H9 (cell line): ENCODE measurements at regions not wholly inside any gene's neighbourhood (a gene's known extent, or its start where the extent isn't known, plus 50 kb on each side); places are given as distances from the start of the nearest gene placed in this dataset.

Source experiments
- DNase-seq: peaks from one replicate; pipeline ENCODE4 v3.0.0-alpha.2; 2017
- H2AFZ ChIP-seq: one replicate; pipeline ENCODE4 v1.6.1; 2013; ENCODE audit warnings: mild to moderate bottlenecking, low read length, control low read depth, moderate library complexity
- H2AK5ac ChIP-seq: 2 replicates; pipeline ENCODE4 v1.6.1; 2013; ENCODE audit warnings: low read length, control low read depth, mixed read lengths; ENCODE audit not compliant: insufficient read length
- H2BK120ac ChIP-seq: one replicate; pipeline ENCODE4 v1.6.1; 2013; ENCODE audit warnings: low read depth, mild to moderate bottlenecking, low read length, control low read depth, inconsistent platforms; ENCODE audit not compliant: poor library complexity, severe bottlenecking
- H2BK12ac ChIP-seq: 2 replicates; pipeline ENCODE4 v1.6.1; 2013; ENCODE audit warnings: low read length, control low read depth, mixed read lengths, low read depth; ENCODE audit not compliant: insufficient read length
- H2BK15ac ChIP-seq: 2 replicates; pipeline ENCODE4 v1.6.1; 2013; ENCODE audit warnings: low read depth, low read length, control low read depth
- H2BK20ac ChIP-seq: one replicate; pipeline ENCODE4 v1.6.1; 2013; ENCODE audit warnings: low read depth, mild to moderate bottlenecking, low read length, control low read depth, inconsistent platforms; ENCODE audit not compliant: poor library complexity, severe bottlenecking
- H2BK5ac ChIP-seq: 2 replicates; pipeline ENCODE4 v1.6.1; 2013; ENCODE audit warnings: low read length, control low read depth, mixed read lengths; ENCODE audit not compliant: insufficient read length
- H3K14ac ChIP-seq: 2 replicates; pipeline ENCODE4 v1.6.1; 2013; ENCODE audit warnings: low read length, control low read depth; ENCODE audit not compliant: insufficient read depth
- H3K18ac ChIP-seq: 2 replicates; pipeline ENCODE4 v1.6.1; 2013; ENCODE audit warnings: low read depth, mild to moderate bottlenecking, mixed read lengths, low read length, control low read depth; ENCODE audit not compliant: insufficient read length
- H3K23ac ChIP-seq: 2 replicates; pipeline ENCODE4 v1.6.1; 2013; ENCODE audit warnings: low read length, control low read depth, mixed read lengths, low read depth; ENCODE audit not compliant: insufficient read length
- H3K23me2 ChIP-seq: 2 replicates; pipeline ENCODE4 v1.6.1; 2013; ENCODE audit warnings: low read depth, mild to moderate bottlenecking, mixed read lengths, low read length, control low read depth; ENCODE audit not compliant: insufficient read length, poor library complexity, severe bottlenecking
- H3K27ac ChIP-seq: 2 replicates; pipeline ENCODE4 v1.5.1; 2013; ENCODE audit warnings: low read length, control low read depth, mixed read lengths, low read depth; ENCODE audit not compliant: insufficient read length
- H3K27me3 ChIP-seq: 2 replicates; pipeline ENCODE4 v1.6.1; 2013; ENCODE audit warnings: low read length, control low read depth, inconsistent platforms; ENCODE audit not compliant: insufficient read depth
- H3K4ac ChIP-seq: 2 replicates; pipeline ENCODE4 v1.6.1; 2013; ENCODE audit warnings: low read depth, mild to moderate bottlenecking, control low read depth, inconsistent platforms, low read length, moderate library complexity
- H3K4me1 ChIP-seq: 2 replicates; pipeline ENCODE4 v1.6.1; 2013; ENCODE audit warnings: low read length, control low read depth, inconsistent platforms; ENCODE audit not compliant: insufficient read depth
- H3K4me2 ChIP-seq: 2 replicates; pipeline ENCODE4 v1.6.1; 2013; ENCODE audit warnings: low read length, control low read depth, mixed read lengths; ENCODE audit not compliant: insufficient read length, insufficient read depth
- H3K56ac ChIP-seq: 2 replicates; pipeline ENCODE4 v1.6.1; 2013; ENCODE audit warnings: low read depth, mild to moderate bottlenecking, mixed read lengths, low read length, control low read depth; ENCODE audit not compliant: insufficient read length
- H3K79me1 ChIP-seq: 2 replicates; pipeline ENCODE4 v1.6.1; 2013; ENCODE audit warnings: low read depth, mild to moderate bottlenecking, moderate library complexity, low read length, control low read depth, inconsistent platforms; ENCODE audit not compliant: insufficient read depth, poor library complexity, severe bottlenecking
- H3K79me2 ChIP-seq: 2 replicates; pipeline ENCODE4 v1.6.1; 2013; ENCODE audit warnings: low read length, control low read depth, inconsistent platforms; ENCODE audit not compliant: insufficient read depth
- H3K9ac ChIP-seq: 2 replicates; pipeline ENCODE4 v1.6.1; 2013; ENCODE audit warnings: low read length, control low read depth, mixed read lengths; ENCODE audit not compliant: insufficient read length; ENCODE audit errors: extremely low read depth
- H3K9me3 ChIP-seq: one replicate; pipeline ENCODE4 v1.6.1; 2013; ENCODE audit warnings: low read depth, low read length, inconsistent platforms; ENCODE audit not compliant: control insufficient read depth
- H3T11ph ChIP-seq: one replicate; pipeline ENCODE4 v1.6.1; 2013; ENCODE audit warnings: mild to moderate bottlenecking, low read length, control low read depth, inconsistent platforms
- H4K20me1 ChIP-seq: one replicate; pipeline ENCODE4 v1.6.1; 2013; ENCODE audit not compliant: control insufficient read depth, insufficient read length, insufficient read depth
- H4K5ac ChIP-seq: 2 replicates; pipeline ENCODE4 v1.6.1; 2013; ENCODE audit warnings: low read depth, mild to moderate bottlenecking, mixed read lengths, low read length, control low read depth; ENCODE audit not compliant: insufficient read length
- H4K8ac ChIP-seq: replicated peaks from 2 replicates; pipeline ENCODE4 v1.6.1; 2013; ENCODE audit warnings: low read length, control low read depth, mixed read lengths, low read depth; ENCODE audit not compliant: insufficient read length
- H4K91ac ChIP-seq: 2 replicates; pipeline ENCODE4 v1.6.1; 2013; ENCODE audit warnings: low read depth, mild to moderate bottlenecking, moderate library complexity, mixed read lengths, low read length, control low read depth; ENCODE audit not compliant: insufficient read length
- H3K27ac Mint-ChIP-seq, 3 experiments: 2 replicates in 2 of 3; 3 replicates in 1 of 3; pipeline ENCODE4 v1.8.0; 2020 to 2021; ENCODE audit warnings: mixed read lengths in 3 of 3, mild to moderate bottlenecking in 1 of 3, moderate library complexity in 1 of 3
- H3K27me3 Mint-ChIP-seq: 2 replicates; pipeline ENCODE4 v1.8.0; 2021; ENCODE audit warnings: low read depth, mild to moderate bottlenecking, moderate library complexity, mixed read lengths
- H3K36me3 Mint-ChIP-seq, 3 experiments: 2 replicates in 2 of 3; 3 replicates in 1 of 3; pipeline ENCODE4 v1.8.0; 2020 to 2021; ENCODE audit warnings: low read depth in 3 of 3, mixed read lengths in 3 of 3; ENCODE audit not compliant: insufficient read depth in 1 of 3
- H3K4me1 Mint-ChIP-seq, 2 experiments: 2 replicates each; pipeline ENCODE4 v1.8.0; 2020; ENCODE audit warnings: mixed read lengths in 2 of 2
- H3K4me3 Mint-ChIP-seq, 2 experiments: 2 replicates in 1 of 2; 3 replicates in 1 of 2; pipeline ENCODE4 v1.8.0; 2020 to 2021; ENCODE audit warnings: mild to moderate bottlenecking in 2 of 2, mixed read lengths in 2 of 2, moderate library complexity in 1 of 2
- H3K9me3 Mint-ChIP-seq, 2 experiments: 2 replicates in 1 of 2; 3 replicates in 1 of 2; pipeline ENCODE4 v1.8.0; 2020; ENCODE audit warnings: mild to moderate bottlenecking in 2 of 2, mixed read lengths in 2 of 2, moderate library complexity in 1 of 2
- WGBS: extraction: QIAGEN DNeasy Blood & Tissue Kit; methylation state at CpG from one replicate; pipeline ENCODE4 v1.1.7; 2013; ENCODE audit warnings: missing lambda C conversion rate, low lambda C conversion rate, mixed read lengths; ENCODE audit not compliant: insufficient read length; ENCODE audit errors: extremely low coverage; 5-methylcytosine and 5-hydroxymethylcytosine counted together
- TF ChIP-seq, protein P1 (sequence below): fragments of 200-600 bp; sonication (generic); conservative IDR thresholded peaks from 3 replicates; pipeline ENCODE4 v1.8.0; 2021; ENCODE audit warnings: antibody characterized with exemption, mild to moderate bottlenecking

DNA sequence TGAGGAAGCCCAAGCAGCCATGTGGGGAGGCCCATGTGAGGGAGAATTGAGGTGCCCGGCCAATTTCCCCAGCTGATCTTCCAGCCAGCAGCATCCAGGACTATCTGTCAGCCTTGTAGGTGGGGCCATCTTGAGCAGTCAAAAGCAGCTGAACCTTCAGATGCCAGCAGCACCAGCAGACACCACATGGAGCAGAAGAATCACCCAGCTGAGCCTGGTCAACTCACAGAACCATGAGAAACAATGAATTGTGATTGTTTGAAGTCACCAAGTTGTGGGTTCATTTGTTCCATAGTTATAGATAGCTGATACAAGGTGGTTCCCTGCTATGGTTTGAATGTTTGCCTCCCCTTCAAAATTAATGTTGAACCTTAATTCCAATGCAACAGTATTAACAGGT is 85.1 kb upstream of the ATP6AP2 start:
- no CpG with 5 or more reads among the region's 1 CpG for WGBS

More for the DNA sequence above, 85.1 kb upstream of the ATP6AP2 start:
- Mint-ChIP-seq H3K4me1 (peaks cover 9 to 23% of the 10 kb centered on the region in 2 experiments), H3K4me3 (no peak overlapping the region), H3K9me3 (peaks cover 75% of the 10 kb centered on the region in 2 experiments), H3K27ac (no peak overlapping the region), H3K36me3 (peaks cover 0 to 6% (median 2%) of the 10 kb centered on the region in 3 experiments; a peak in 2 of 7 replicates), H3K27me3 (peaks cover 2% of the 10 kb centered on the region)
- Histone ChIP-seq H3K14ac (no peak overlapping the region), H3K4me2 (no peak overlapping the region), H3K79me2 (no peaks in the 10 kb centered on the region), H3K9ac (no peak overlapping the region), H2BK20ac (no peak overlapping the region), H2BK120ac (no peak overlapping the region), H2BK15ac (no peak overlapping the region), H3T11ph (no peak overlapping the region), H3K79me1 (no peaks in the 10 kb centered on the region), H3K4me1 (peaks cover 2% of the 10 kb centered on the region; the same call in 1 of the 2 replicates), H3K4ac (no peak overlapping the region), H4K91ac (no peak overlapping the region), H2AFZ (no peak overlapping the region), H3K9me3 (no peaks in the 10 kb centered on the region), H2BK12ac (no peak overlapping the region), H3K27me3 (no peaks in the 10 kb centered on the region), H4K5ac (no peak overlapping the region), H3K56ac (no peak overlapping the region), H2BK5ac (no peak overlapping the region), H3K27ac (no peak overlapping the region), H4K8ac (no peak overlapping the region), H3K23me2 (no peaks in the 10 kb centered on the region), H3K18ac (no peak overlapping the region), H2AK5ac (no peak overlapping the region), H3K23ac (no peak overlapping the region), H4K20me1 (no peaks in the 10 kb centered on the region)
- TF ChIP-seq, protein P1, sequence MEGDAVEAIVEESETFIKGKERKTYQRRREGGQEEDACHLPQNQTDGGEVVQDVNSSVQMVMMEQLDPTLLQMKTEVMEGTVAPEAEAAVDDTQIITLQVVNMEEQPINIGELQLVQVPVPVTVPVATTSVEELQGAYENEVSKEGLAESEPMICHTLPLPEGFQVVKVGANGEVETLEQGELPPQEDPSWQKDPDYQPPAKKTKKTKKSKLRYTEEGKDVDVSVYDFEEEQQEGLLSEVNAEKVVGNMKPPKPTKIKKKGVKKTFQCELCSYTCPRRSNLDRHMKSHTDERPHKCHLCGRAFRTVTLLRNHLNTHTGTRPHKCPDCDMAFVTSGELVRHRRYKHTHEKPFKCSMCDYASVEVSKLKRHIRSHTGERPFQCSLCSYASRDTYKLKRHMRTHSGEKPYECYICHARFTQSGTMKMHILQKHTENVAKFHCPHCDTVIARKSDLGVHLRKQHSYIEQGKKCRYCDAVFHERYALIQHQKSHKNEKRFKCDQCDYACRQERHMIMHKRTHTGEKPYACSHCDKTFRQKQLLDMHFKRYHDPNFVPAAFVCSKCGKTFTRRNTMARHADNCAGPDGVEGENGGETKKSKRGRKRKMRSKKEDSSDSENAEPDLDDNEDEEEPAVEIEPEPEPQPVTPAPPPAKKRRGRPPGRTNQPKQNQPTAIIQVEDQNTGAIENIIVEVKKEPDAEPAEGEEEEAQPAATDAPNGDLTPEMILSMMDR: no peak
- no peak for DNase-seq
